H1 (cell line): ENCODE measurements at regions not wholly inside any gene's neighbourhood (a gene's known extent, or its start where the extent isn't known, plus 50 kb on each side); places are given as distances from the start of the nearest gene placed in this dataset.

Source experiments
- CTCF ChIA-PET: fragments of 300-600 bp; sonication (Branson Sonifier 250); formaldehyde crosslinking; loops from one replicate; lab custom pipeline; 2021; ENCODE audit not compliant: partially characterized antibody; lab: Charles Lee
- POLR2A ChIA-PET: fragments of 300-600 bp; sonication (Branson Sonifier 250); formaldehyde crosslinking; loops from one replicate; lab custom pipeline; 2021; ENCODE audit warnings: inconsistent platforms; ENCODE audit not compliant: partially characterized antibody; lab: Charles Lee
- DNase-seq, 2 experiments: peaks; one replicate each; pipeline versions ENCODE4 v3.0.0 to v3.0.0-alpha.2; 2010 to 2022; ENCODE audit warnings: low spot score in 2 of 2, low read depth in 1 of 2, mixed read lengths in 1 of 2
- FAIRE-seq: peaks from 2 replicates; lab custom pipeline; 2011; peaks lifted over from hg19 to GRCh38; lab: Jason Lieb, UNC
- H2AFZ ChIP-seq: 2 replicates; pipeline ENCODE4 v1.8.1; 2012; ENCODE audit warnings: low read length, inconsistent platforms
- H2AK5ac ChIP-seq: 2 replicates; pipeline ENCODE4 v1.6.1; 2013; ENCODE audit warnings: low read depth, low read length
- H2BK120ac ChIP-seq: replicated peaks from 2 replicates; pipeline ENCODE3; 2013; ENCODE audit warnings: low read depth, low read length, inconsistent platforms
- H2BK12ac ChIP-seq: 2 replicates; pipeline ENCODE4 v1.6.1; 2013; ENCODE audit warnings: low read depth, low read length
- H2BK15ac ChIP-seq: 2 replicates; pipeline ENCODE4 v1.6.1; 2013; ENCODE audit warnings: low read length
- H2BK20ac ChIP-seq: 2 replicates; pipeline ENCODE4 v1.6.1; 2013; ENCODE audit warnings: low read length
- H2BK5ac ChIP-seq: 2 replicates; pipeline ENCODE4 v1.6.1; 2013; ENCODE audit warnings: low read depth, low read length
- H3K14ac ChIP-seq: 2 replicates; pipeline ENCODE4 v1.6.1; 2013; ENCODE audit warnings: inconsistent platforms; ENCODE audit not compliant: insufficient read length
- H3K18ac ChIP-seq: 2 replicates; pipeline ENCODE4 v1.6.1; 2013; ENCODE audit warnings: low read length; ENCODE audit errors: extremely low read depth
- H3K23ac ChIP-seq: 2 replicates; pipeline ENCODE4 v1.6.1; 2013; ENCODE audit warnings: inconsistent platforms; ENCODE audit not compliant: insufficient read length
- H3K23me2 ChIP-seq: 2 replicates; pipeline ENCODE4 v1.6.1; 2013; ENCODE audit warnings: low read depth, low read length
- H3K27ac ChIP-seq: 2 replicates; pipeline ENCODE4 v1.6.1; 2011; ENCODE audit warnings: low read depth, low read length, inconsistent platforms
- H3K27me3 ChIP-seq, 4 experiments: replicated peaks in 1 of 4; 1 replicate in 1 of 4; 2 replicates in 3 of 4; pipeline versions ENCODE4 v1.6.1 to v1.8.1; 2011 to 2013; ENCODE audit warnings: low read length in 3 of 4, mild to moderate bottlenecking in 3 of 4, inconsistent platforms in 2 of 4, mixed read lengths in 2 of 4, moderate library complexity in 1 of 4; ENCODE audit not compliant: control insufficient read depth in 3 of 4, insufficient read depth in 3 of 4; ENCODE audit errors: extremely low read depth in 1 of 4
- H3K36me3 ChIP-seq, 4 experiments: 2 replicates each; pipeline versions ENCODE4 v1.6.1 to v1.8.1; 2011 to 2013; ENCODE audit warnings: mild to moderate bottlenecking in 4 of 4, low read length in 3 of 4, moderate library complexity in 2 of 4, control low read depth in 1 of 4, inconsistent platforms in 1 of 4; ENCODE audit not compliant: insufficient read depth in 4 of 4, control insufficient read depth in 2 of 4
- H3K4ac ChIP-seq: replicated peaks from 2 replicates; pipeline ENCODE3; 2013; ENCODE audit warnings: low read length, low read depth, mixed read lengths, inconsistent platforms; ENCODE audit not compliant: insufficient read length
- H3K4me1 ChIP-seq, 4 experiments: replicated peaks in 1 of 4; 1 replicate in 1 of 4; 2 replicates in 3 of 4; pipeline versions ENCODE4 v1.6.1 to v1.8.1; 2011 to 2013; ENCODE audit warnings: low read length in 3 of 4, inconsistent platforms in 2 of 4, mixed read lengths in 1 of 4; ENCODE audit not compliant: insufficient read depth in 4 of 4, control insufficient read depth in 3 of 4
- H3K4me2 ChIP-seq, 2 experiments: 2 replicates each; pipeline versions ENCODE4 v1.6.1 to v1.8.1; 2011 to 2013; ENCODE audit warnings: low read depth in 2 of 2, low read length in 2 of 2, control low read depth in 1 of 2, inconsistent platforms in 1 of 2, mild to moderate bottlenecking in 1 of 2; ENCODE audit not compliant: insufficient read depth in 1 of 2
- H3K4me3 ChIP-seq, 4 experiments: fragments of 200-600, 300-600 bp in 1 of 4; sonication (generic), shearing (Covaris generic), sonication (Bioruptor Twin) in 1 of 4; 2 replicates each; pipeline versions ENCODE4 v1.5.1 to v1.8.1; 2011 to 2016; ENCODE audit warnings: low read length in 4 of 4, low read depth in 3 of 4, control low read depth in 2 of 4, inconsistent platforms in 2 of 4, mild to moderate bottlenecking in 2 of 4, mixed read lengths in 1 of 4, moderate library complexity in 1 of 4; ENCODE audit not compliant: insufficient read depth in 2 of 4; ENCODE audit errors: extremely low read depth in 1 of 4
- H3K56ac ChIP-seq: replicated peaks from 2 replicates; pipeline ENCODE3; 2013; ENCODE audit warnings: low read depth, mild to moderate bottlenecking, mixed read lengths, low read length, inconsistent platforms; ENCODE audit not compliant: insufficient read length
- H3K79me1 ChIP-seq: 2 replicates; pipeline ENCODE4 v1.6.1; 2013; ENCODE audit warnings: low read depth, low read length, control low read depth
- H3K79me2 ChIP-seq, 2 experiments: 2 replicates each; pipeline versions ENCODE4 v1.6.1 to v1.8.1; 2012 to 2013; ENCODE audit warnings: low read length in 2 of 2, mild to moderate bottlenecking in 2 of 2, inconsistent platforms in 1 of 2; ENCODE audit not compliant: insufficient read depth in 2 of 2, control insufficient read depth in 1 of 2
- H3K9ac ChIP-seq, 4 experiments: replicated peaks in 1 of 4; 1 replicate in 1 of 4; 2 replicates in 3 of 4; pipeline versions ENCODE4 v1.6.1 to v1.8.1; 2011 to 2013; ENCODE audit warnings: low read depth in 3 of 4, low read length in 3 of 4, control low read depth in 2 of 4, mild to moderate bottlenecking in 2 of 4, moderate library complexity in 2 of 4, inconsistent platforms in 1 of 4; ENCODE audit errors: extremely low read depth in 1 of 4
- H3K9me3 ChIP-seq, 2 experiments: 2 replicates each; pipeline versions ENCODE4 v1.6.1 to v1.8.1; 2012 to 2013; ENCODE audit warnings: mild to moderate bottlenecking in 2 of 2, moderate library complexity in 2 of 2, control low read depth in 1 of 2, inconsistent platforms in 1 of 2, low read depth in 1 of 2, low read length in 1 of 2, mixed read lengths in 1 of 2; ENCODE audit not compliant: insufficient read depth in 2 of 2
- H4K20me1 ChIP-seq, 2 experiments: replicated peaks in 1 of 2; 2 replicates each; pipeline versions ENCODE3 to v1.8.1; 2011 to 2013; ENCODE audit warnings: inconsistent platforms in 2 of 2, low read length in 2 of 2, mild to moderate bottlenecking in 1 of 2; ENCODE audit not compliant: insufficient read depth in 2 of 2, control insufficient read depth in 1 of 2
- H4K5ac ChIP-seq: 2 replicates; pipeline ENCODE4 v1.6.1; 2013; ENCODE audit warnings: low read length, low read depth, mixed read lengths, inconsistent platforms; ENCODE audit not compliant: insufficient read length
- H4K8ac ChIP-seq: 2 replicates; pipeline ENCODE4 v1.8.0; 2013; ENCODE audit warnings: mild to moderate bottlenecking, moderate library complexity, low read length, inconsistent platforms; ENCODE audit not compliant: insufficient read depth; ENCODE audit errors: extremely low read depth
- H4K91ac ChIP-seq: replicated peaks from 2 replicates; pipeline ENCODE3; 2013; ENCODE audit warnings: low read length, mixed read lengths, inconsistent platforms; ENCODE audit not compliant: insufficient read length
- TEAD4 ChIP-seq: IDR thresholded peaks from 2 replicates; pipeline ENCODE4 v1.6.1; 2012; ENCODE audit warnings: low read depth, low read length, inconsistent platforms, mixed read lengths
- WGBS, 2 experiments: shearing (Covaris generic) in 1 of 2; methylation state at CpG; one replicate each; pipeline versions ENCODE4 v1.1.6 to v1.1.7; 2013 to 2015; ENCODE audit warnings: low lambda C conversion rate in 2 of 2, mixed read lengths in 2 of 2, inconsistent platforms in 1 of 2, low coverage in 1 of 2, missing lambda C conversion rate in 1 of 2; ENCODE audit not compliant: insufficient replicate concordance in 2 of 2, insufficient coverage in 1 of 2, insufficient read length in 1 of 2; ENCODE audit errors: extremely low coverage in 1 of 2, missing lambda C conversion rate in 1 of 2; 5-methylcytosine and 5-hydroxymethylcytosine counted together

DNA sequence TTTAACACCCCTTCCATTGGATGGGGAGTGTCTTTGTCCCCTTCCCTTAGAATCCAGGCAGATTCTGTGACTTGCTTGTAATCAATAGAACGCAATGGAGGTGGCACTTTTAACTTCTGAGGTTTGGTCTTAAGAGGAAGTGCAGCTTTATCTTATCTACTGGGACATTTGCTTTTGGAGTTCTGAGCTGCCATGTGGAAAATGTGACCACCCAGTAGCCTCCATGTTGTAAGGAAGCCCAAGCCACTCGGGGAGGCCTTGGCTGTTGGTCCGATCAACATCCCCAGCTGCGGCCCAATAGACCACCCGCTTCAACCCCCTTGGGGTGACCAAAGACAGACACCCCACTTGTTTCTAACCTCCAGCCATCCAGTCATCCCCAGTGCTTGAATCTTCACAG lies 86.3 kb upstream of the FAM171A1 start:
- WGBS, 2 experiments = 93% methylated on average over 5 of the region's 5 CpGs; no CpG with 5 or more reads in 1 of the 2 experiments
- Histone ChIP-seq H3K23me2 (no peaks in the 10 kb centered on the region), H3K18ac (no peak overlapping the region), H4K5ac (no peak overlapping the region), H3K36me3 (no peaks in the 10 kb centered on the region), H4K20me1 (no peaks in the 10 kb centered on the region), H2BK5ac (no peak overlapping the region), H3K79me1 (no peaks in the 10 kb centered on the region), H3K4me1 (no peaks in the 10 kb centered on the region), H4K8ac (no peak overlapping the region), H3K4me3 (no peak overlapping the region), H3K9ac (no peak overlapping the region), H4K91ac (no peak overlapping the region), H3K4ac (no peak overlapping the region), H3K4me2 (no peak overlapping the region), H3K79me2 (no peaks in the 10 kb centered on the region), H2BK120ac (no peak overlapping the region), H3K14ac (no peak overlapping the region), H3K27me3 (no peaks in the 10 kb centered on the region; a peak in 1 of 7 replicates), H2AK5ac (no peak overlapping the region), H2BK12ac (no peak overlapping the region), H3K27ac (no peak overlapping the region), H3K56ac (no peak overlapping the region), H2AFZ (no peak overlapping the region), H3K9me3 (no peaks in the 10 kb centered on the region), H2BK20ac (no peak overlapping the region), H2BK15ac (no peak overlapping the region), H3K23ac (no peak overlapping the region)
- no peak for TF ChIP-seq TEAD4
- DNase-seq = no peak
- CTCF ChIA-PET = interaction anchor here (0.9 kb wide), 1 partner anchor 38 kb away, joined by 4 read pairs; no protein-coding TSS in a partner anchor
- POLR2A ChIA-PET = no interaction called here
- FAIRE-seq = no peak
